HUES48 (cell line): ENCODE measurements at regions not wholly inside any gene's neighbourhood (a gene's known extent, or its start where the extent isn't known, plus 50 kb on each side); places are given as distances from the start of the nearest gene placed in this dataset.

Experiments used
- H3K27ac ChIP-seq: one replicate; pipeline ENCODE4 v1.7.0; 2013; ENCODE audit warnings: low read depth, low read length, inconsistent platforms
- H3K27me3 ChIP-seq: 2 replicates; pipeline ENCODE4 v1.6.1; 2013; ENCODE audit warnings: mild to moderate bottlenecking, low read length; ENCODE audit not compliant: control insufficient read depth, insufficient read depth
- H3K36me3 ChIP-seq: 2 replicates; pipeline ENCODE4 v1.6.1; 2013; ENCODE audit warnings: low read length; ENCODE audit not compliant: control insufficient read depth, insufficient read depth
- H3K4me1 ChIP-seq: 2 replicates; pipeline ENCODE4 v1.6.1; 2013; ENCODE audit warnings: mild to moderate bottlenecking, low read length; ENCODE audit not compliant: control insufficient read depth, insufficient read depth
- H3K4me3 ChIP-seq: 2 replicates; pipeline ENCODE4 v1.5.1; 2013; ENCODE audit warnings: mild to moderate bottlenecking, low read depth, low read length
- H3K9ac ChIP-seq: 2 replicates; pipeline ENCODE4 v1.6.1; 2013; ENCODE audit warnings: mild to moderate bottlenecking, low read depth, low read length, moderate library complexity
- H3K9me3 ChIP-seq: 2 replicates; pipeline ENCODE4 v1.6.1; 2013; ENCODE audit warnings: low read length; ENCODE audit not compliant: control insufficient read depth, insufficient read depth

DNA sequence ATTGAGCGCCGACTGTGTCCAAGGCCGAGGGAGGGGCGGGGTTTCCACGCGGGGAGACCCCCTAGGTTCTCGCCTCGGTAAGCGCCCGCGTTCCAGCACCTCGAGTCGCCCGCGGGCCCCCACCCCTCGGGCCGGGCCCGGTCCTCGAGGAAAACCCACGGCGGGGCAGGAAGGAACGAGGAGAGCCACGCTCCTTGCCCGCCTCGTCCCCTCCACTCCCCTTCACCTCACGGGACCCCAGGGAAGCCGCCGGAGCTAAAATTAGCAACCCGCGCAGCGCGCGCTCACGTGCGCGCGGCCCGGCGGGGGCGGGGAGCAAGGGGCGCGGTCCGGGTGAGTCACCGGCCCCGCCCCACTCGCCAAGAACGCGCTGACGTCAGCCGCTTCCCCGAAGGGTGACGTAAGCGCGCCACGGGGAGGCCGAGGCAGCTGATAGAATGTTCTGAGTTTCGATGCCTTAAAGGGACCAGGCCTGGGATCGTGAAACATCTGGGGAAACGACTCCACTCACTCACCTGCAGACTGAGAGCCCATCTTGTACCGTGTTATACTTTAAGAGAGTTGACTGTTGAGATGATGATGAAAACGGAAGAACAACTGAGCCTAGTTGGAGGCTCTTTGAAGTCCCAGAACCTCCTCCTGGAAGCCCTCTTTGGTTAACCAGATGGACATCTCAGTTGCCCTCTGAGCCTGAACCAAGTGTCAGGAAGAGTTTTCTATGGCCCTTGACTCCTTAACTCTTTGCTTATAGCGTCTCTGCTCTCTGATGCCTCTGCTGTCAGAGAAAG, 49.7 kb upstream of the ATF3 start:
- H3K36me3 ChIP-seq = no peaks in the 10 kb centered on the region
- H3K9ac ChIP-seq = peak overlapping the region; percentile 73
- H3K9me3 ChIP-seq = no peaks in the 10 kb centered on the region
- peaks cover 20% of the 10 kb centered on the region for H3K27me3 ChIP-seq
- H3K4me1 ChIP-seq = peaks cover 11% of the 10 kb centered on the region
- peak overlapping the region; percentile 70 for H3K4me3 ChIP-seq
- H3K27ac ChIP-seq = peak overlapping the region; percentile 77
